IMR-90 (cell line): ENCODE measurements at regions not wholly inside any gene's neighbourhood (a gene's known extent, or its start where the extent isn't known, plus 50 kb on each side); places are given as distances from the start of the nearest gene placed in this dataset.
A peak's percentile ranks its signal among the peaks of the same experiment; 100 is the strongest.

ENCODE experiments used
- ATAC-seq: fragments of 200-7000 bp; cut with Tn5 transposase; 2 replicates; pipeline ENCODE4 v1.9.1; 2020; ENCODE audit warnings: low read depth, mild to moderate bottlenecking, moderate library complexity
- BruUV-seq: library from RNA; stranded (reverse); fragments of 400-500 nt; replicated peaks from 2 replicates; lab custom pipeline; 2021; lab: Mats Ljungman, UMichigan
- CTCF ChIA-PET: fragments of 300-600 bp; formaldehyde crosslinking; extraction: SDS; loops from one replicate; lab custom pipeline; 2021; ENCODE audit warnings: antibody characterized with exemption; lab: Yijun Ruan, JAX
- POLR2A ChIA-PET: fragments of 300-600 bp; sonication (Branson Sonifier 250); formaldehyde crosslinking; loops from one replicate; lab custom pipeline; 2022; ENCODE audit warnings: antibody characterized with exemption; ENCODE audit not compliant: unreplicated experiment; lab: Charles Lee
- DNase-seq: peaks from one replicate; pipeline ENCODE4 v3.0.0; 2013
- H2AFZ ChIP-seq: replicated peaks from 2 replicates; pipeline ENCODE3; 2013; ENCODE audit warnings: low read length, mild to moderate bottlenecking; ENCODE audit not compliant: poor library complexity
- H2AK5ac ChIP-seq: 2 replicates; pipeline ENCODE4 v1.6.1; 2013; ENCODE audit warnings: low read depth, low read length, inconsistent platforms
- H2AK9ac ChIP-seq: replicated peaks from 2 replicates; pipeline ENCODE3; 2013; ENCODE audit warnings: mild to moderate bottlenecking, low read depth, low read length, moderate library complexity; ENCODE audit not compliant: poor library complexity
- H2BK120ac ChIP-seq: 2 replicates; pipeline ENCODE4 v1.6.1; 2013; ENCODE audit warnings: low read depth, low read length, inconsistent platforms
- H2BK15ac ChIP-seq: 3 replicates; pipeline ENCODE4 v1.6.1; 2013; ENCODE audit warnings: low read depth, low read length, inconsistent platforms
- H2BK20ac ChIP-seq: 2 replicates; pipeline ENCODE4 v1.6.1; 2013; ENCODE audit warnings: low read depth, mild to moderate bottlenecking, inconsistent platforms, low read length, moderate library complexity
- H2BK5ac ChIP-seq: 2 replicates; pipeline ENCODE4 v1.6.1; 2013; ENCODE audit warnings: mild to moderate bottlenecking, low read depth, low read length, inconsistent platforms; ENCODE audit not compliant: poor library complexity, severe bottlenecking
- H3K14ac ChIP-seq: replicated peaks from 2 replicates; pipeline ENCODE4 v1.6.1; 2013; ENCODE audit warnings: low read depth, low read length, inconsistent platforms
- H3K18ac ChIP-seq: 2 replicates; pipeline ENCODE4 v1.6.1; 2013; ENCODE audit warnings: low read depth, low read length, control low read depth
- H3K23ac ChIP-seq: 2 replicates; pipeline ENCODE4 v1.6.1; 2013; ENCODE audit warnings: low read depth, low read length, inconsistent platforms
- H3K27ac ChIP-seq: 2 replicates; pipeline ENCODE4 v1.5.1; 2013; ENCODE audit warnings: mild to moderate bottlenecking, control low read depth, low read length; ENCODE audit not compliant: insufficient read depth
- H3K27me3 ChIP-seq: 2 replicates; pipeline ENCODE4 v1.6.1; 2013; ENCODE audit warnings: low read length; ENCODE audit not compliant: control insufficient read depth, insufficient read depth
- H3K36me3 ChIP-seq: 2 replicates; pipeline ENCODE4 v1.6.1; 2013; ENCODE audit warnings: low read length, mixed read lengths; ENCODE audit not compliant: control insufficient read depth, insufficient read depth
- H3K4ac ChIP-seq: 2 replicates; pipeline ENCODE4 v1.6.1; 2013; ENCODE audit warnings: low read depth, low read length, inconsistent platforms
- H3K4me1 ChIP-seq: 2 replicates; pipeline ENCODE4 v1.6.1; 2013; ENCODE audit warnings: low read length, mixed read lengths; ENCODE audit not compliant: control insufficient read depth, insufficient read depth
- H3K4me2 ChIP-seq: 2 replicates; pipeline ENCODE4 v1.6.1; 2013; ENCODE audit warnings: low read depth, mild to moderate bottlenecking, control low read depth, low read length, moderate library complexity
- H3K4me3 ChIP-seq: 2 replicates; pipeline ENCODE4 v1.5.1; 2013; ENCODE audit warnings: low read depth, mild to moderate bottlenecking, control low read depth, low read length, moderate library complexity; ENCODE audit not compliant: insufficient read depth
- H3K56ac ChIP-seq: 2 replicates; pipeline ENCODE4 v1.6.1; 2013; ENCODE audit warnings: low read length, inconsistent platforms; ENCODE audit not compliant: insufficient read depth; ENCODE audit errors: extremely low read depth
- H3K79me1 ChIP-seq, 2 experiments: 2 replicates each; pipeline ENCODE4 v1.6.1; 2013; ENCODE audit warnings: low read length in 2 of 2, inconsistent platforms in 1 of 2, low read depth in 1 of 2
- H3K9ac ChIP-seq: 2 replicates; pipeline ENCODE4 v1.6.1; 2013; ENCODE audit warnings: low read depth, low read length, control low read depth
- H3K9me1 ChIP-seq: 2 replicates; pipeline ENCODE4 v1.6.1; 2013; ENCODE audit warnings: low read length, inconsistent platforms; ENCODE audit not compliant: insufficient read depth
- H3K9me3 ChIP-seq: 2 replicates; pipeline ENCODE4 v1.6.1; 2013; ENCODE audit warnings: low read length; ENCODE audit not compliant: control insufficient read depth, insufficient read depth
- H4K20me1 ChIP-seq: 2 replicates; pipeline ENCODE4 v1.6.1; 2013; ENCODE audit warnings: low read length, inconsistent platforms; ENCODE audit not compliant: insufficient read depth
- H4K5ac ChIP-seq: 2 replicates; pipeline ENCODE4 v1.6.1; 2013; ENCODE audit warnings: mild to moderate bottlenecking, low read depth, low read length, control low read depth
- H4K8ac ChIP-seq, 2 experiments: 2 replicates each; pipeline ENCODE4 v1.6.1; 2013; ENCODE audit warnings: low read depth in 2 of 2, low read length in 2 of 2, control low read depth in 1 of 2, inconsistent platforms in 1 of 2
- H4K91ac ChIP-seq: 2 replicates; pipeline ENCODE4 v1.6.1; 2013; ENCODE audit warnings: low read depth, low read length, inconsistent platforms; ENCODE audit not compliant: insufficient read depth
- BHLHE40 ChIP-seq: fragments of 150-350 bp; IDR thresholded peaks from 2 replicates; pipeline ENCODE4 v1.6.1; 2016; ENCODE audit warnings: mild to moderate bottlenecking, low read depth, low read length
- CEBPB ChIP-seq: IDR thresholded peaks from 2 replicates; pipeline ENCODE4 v1.6.1; 2012; ENCODE audit warnings: low read depth, low read length, improper control_type of control experiment
- CHD1 ChIP-seq: IDR thresholded peaks from 2 replicates; pipeline ENCODE4 v1.6.1; 2012; ENCODE audit warnings: low read depth, low read length, improper control_type of control experiment
- FOS ChIP-seq: fragments of 150-350 bp; IDR thresholded peaks from 2 replicates; pipeline ENCODE4 v1.6.1; 2016; ENCODE audit warnings: low read depth, low read length
- MAFK ChIP-seq: IDR thresholded peaks from 2 replicates; pipeline ENCODE4 v1.6.1; 2012; ENCODE audit warnings: low read depth, low read length, improper control_type of control experiment
- MAZ ChIP-seq: IDR thresholded peaks from 2 replicates; pipeline ENCODE4 v1.6.1; 2012; ENCODE audit warnings: low read depth, mild to moderate bottlenecking, low read length, improper control_type of control experiment, moderate library complexity, borderline replicate concordance
- MXI1 ChIP-seq: IDR thresholded peaks from 2 replicates; pipeline ENCODE4 v1.6.1; 2012; ENCODE audit warnings: low read depth, mild to moderate bottlenecking, low read length, moderate library complexity, borderline replicate concordance
- NFE2L2 ChIP-seq: fragments of 150-350 bp; IDR thresholded peaks from 2 replicates; pipeline ENCODE4 v1.6.1; 2016; ENCODE audit warnings: low read depth, mild to moderate bottlenecking, low read length
- POLR2A ChIP-seq: IDR thresholded peaks from 2 replicates; pipeline ENCODE4 v1.6.1; 2012; ENCODE audit warnings: mild to moderate bottlenecking, low read depth, low read length
- RAD21 ChIP-seq: IDR thresholded peaks from 2 replicates; pipeline ENCODE4 v1.6.1; 2012; ENCODE audit warnings: low read length, improper control_type of control experiment
- RCOR1 ChIP-seq: IDR thresholded peaks from 2 replicates; pipeline ENCODE4 v1.6.1; 2012; ENCODE audit warnings: mild to moderate bottlenecking, low read length, improper control_type of control experiment; ENCODE audit not compliant: insufficient replicate concordance
- RFX5 ChIP-seq: IDR thresholded peaks from 2 replicates; pipeline ENCODE4 v1.8.0; 2012; ENCODE audit warnings: low read depth, mild to moderate bottlenecking, low read length, moderate library complexity
- SMC3 ChIP-seq: fragments of 150-350 bp; IDR thresholded peaks from 2 replicates; pipeline ENCODE4 v1.6.1; 2016; ENCODE audit warnings: low read depth, mild to moderate bottlenecking, antibody characterized with exemption, low read length, moderate library complexity
- WGBS, 2 experiments: methylation state at CpG; one replicate each; pipeline versions ENCODE4 v1.1.5 to v1.1.7; 2013; ENCODE audit warnings: missing lambda C conversion rate in 2 of 2; ENCODE audit not compliant: insufficient read length in 1 of 2; ENCODE audit errors: extremely low coverage in 2 of 2; 5-methylcytosine and 5-hydroxymethylcytosine counted together
- dilution Hi-C: fragments of 300-500 bp; cut with HindIII; formaldehyde crosslinking; loops from one replicate; pipeline ENCODE4 v1.14.3; 2018; ENCODE audit warnings: low sequenced_read_pairs; ENCODE audit not compliant: unreplicated experiment
- in situ Hi-C: fragments of 300-500 bp; cut with MboI; formaldehyde crosslinking; loops from 3 replicates; pipeline ENCODE4 v1.14.3; 2019; ENCODE audit warnings: low sequenced_read_pairs, inconsistent platforms, mixed read lengths
- intact Hi-C: fragments of 100-400 bp; cut with micrococcal nuclease; formaldehyde crosslinking; loops from 2 replicates; pipeline ENCODE4 v1.10.0; 2022
- TF ChIP-seq, protein P1 (sequence below): conservative IDR thresholded peaks from 2 replicates; pipeline ENCODE4 v1.5.1; 2012; ENCODE audit warnings: mild to moderate bottlenecking, low read depth, low read length, improper control_type of control experiment
- TF ChIP-seq, protein P2 (sequence below): fragments of 150-350 bp; IDR thresholded peaks from 2 replicates; pipeline ENCODE4 v1.6.1; 2017; ENCODE audit warnings: mild to moderate bottlenecking, antibody characterized with exemption, low read length, low read depth
- TF ChIP-seq, protein P3 (sequence below): fragments of 150-350 bp; IDR thresholded peaks from 2 replicates; pipeline ENCODE4 v1.6.1; 2016; ENCODE audit warnings: low read depth, mild to moderate bottlenecking, low read length, moderate library complexity, borderline replicate concordance

DNA sequence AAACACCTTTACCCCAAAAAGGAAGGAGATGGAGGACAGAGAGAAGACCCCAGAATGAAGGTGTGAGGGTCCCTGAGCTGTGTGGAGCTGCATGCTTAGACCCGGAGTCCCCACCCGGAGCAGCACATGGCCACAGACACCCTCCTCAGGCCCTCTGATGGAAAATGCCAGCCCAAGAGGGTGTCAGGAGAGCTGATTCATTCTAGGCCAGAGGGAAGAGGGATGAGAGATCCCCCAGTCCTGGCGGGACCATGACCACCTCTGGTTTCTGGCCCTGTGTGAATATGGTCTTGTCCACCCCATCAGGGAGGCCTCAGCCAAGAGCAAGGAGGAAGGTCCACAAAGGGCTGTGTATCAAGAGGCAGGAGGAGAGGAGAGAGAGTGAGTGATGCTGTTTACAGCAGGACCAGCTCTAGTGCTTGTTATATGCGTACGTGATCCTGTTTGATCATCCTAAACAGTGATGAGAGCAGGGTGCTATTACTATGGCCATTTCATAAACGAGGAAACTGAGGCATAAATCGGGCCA is 186.6 kb upstream of the HAAO start:
- H3K79me1 ChIP-seq = no peaks in the 10 kb centered on the region
- H2AK5ac ChIP-seq = peak overlapping the region; percentile 63; the same call in 1 of the 2 replicates
- no peak overlapping the region for H2BK15ac ChIP-seq
- WGBS, 2 experiments = 90% methylated on average over 6 of the region's 7 CpGs; no CpG with 5 or more reads in 1 of the 2 experiments
- H3K4me2 ChIP-seq = no peak overlapping the region
- H2AK9ac ChIP-seq = peak overlapping the region; percentile 15
- no peaks in the 10 kb centered on the region for H3K9me1 ChIP-seq
- H3K27ac ChIP-seq = no peak overlapping the region
- dilution Hi-C loops (no loop called here), intact Hi-C loops (loop anchor here (5.0 to 10.0 kb wide), 2 partner anchors 38 to 506 kb away; no protein-coding TSS in a partner anchor), in situ Hi-C loops (loop anchor here (10.0 kb wide), 1 partner anchor 246 kb away; the partner anchor contains the start of gene ZFP36L2)
- H4K8ac ChIP-seq = no peak overlapping the region
- peak overlapping the region; percentile 23; the same call in 1 of the 2 replicates for H4K91ac ChIP-seq
- H3K14ac ChIP-seq = peak overlapping the region; percentile 14; the same call in 1 of the 2 replicates
- peak overlapping the region; percentile 41 for H3K4ac ChIP-seq
- no peaks in the 10 kb centered on the region for H4K20me1 ChIP-seq
- H3K27me3 ChIP-seq = no peaks in the 10 kb centered on the region
- H3K4me1 ChIP-seq = peaks cover 14% of the 10 kb centered on the region
- no peak overlapping the region for H3K9ac ChIP-seq
- H2BK20ac ChIP-seq = peak overlapping the region; percentile 61; the same call in 1 of the 2 replicates
- H3K18ac ChIP-seq = no peak overlapping the region
- no peak for DNase-seq
- H3K9me3 ChIP-seq = no peaks in the 10 kb centered on the region
- peak overlapping the region; percentile 69 for H2AFZ ChIP-seq
- no peak overlapping the region for H4K5ac ChIP-seq
- ChIA-PET POLR2A (interaction anchor here (0.5 kb wide), 1 partner anchor 53 kb away, joined by 3 read pairs; no protein-coding TSS in a partner anchor), CTCF (interaction anchor here (0.6 kb wide), 1 partner anchor 408 kb away, joined by 3 read pairs; no protein-coding TSS in a partner anchor)
- no peaks in the 10 kb centered on the region for H3K36me3 ChIP-seq
- no peak overlapping the region for H3K56ac ChIP-seq
- peak overlapping the region; percentile 5 for H3K23ac ChIP-seq
- ATAC-seq = no peak
- H3K4me3 ChIP-seq = no peak overlapping the region
- TF ChIP-seq, protein P1, sequence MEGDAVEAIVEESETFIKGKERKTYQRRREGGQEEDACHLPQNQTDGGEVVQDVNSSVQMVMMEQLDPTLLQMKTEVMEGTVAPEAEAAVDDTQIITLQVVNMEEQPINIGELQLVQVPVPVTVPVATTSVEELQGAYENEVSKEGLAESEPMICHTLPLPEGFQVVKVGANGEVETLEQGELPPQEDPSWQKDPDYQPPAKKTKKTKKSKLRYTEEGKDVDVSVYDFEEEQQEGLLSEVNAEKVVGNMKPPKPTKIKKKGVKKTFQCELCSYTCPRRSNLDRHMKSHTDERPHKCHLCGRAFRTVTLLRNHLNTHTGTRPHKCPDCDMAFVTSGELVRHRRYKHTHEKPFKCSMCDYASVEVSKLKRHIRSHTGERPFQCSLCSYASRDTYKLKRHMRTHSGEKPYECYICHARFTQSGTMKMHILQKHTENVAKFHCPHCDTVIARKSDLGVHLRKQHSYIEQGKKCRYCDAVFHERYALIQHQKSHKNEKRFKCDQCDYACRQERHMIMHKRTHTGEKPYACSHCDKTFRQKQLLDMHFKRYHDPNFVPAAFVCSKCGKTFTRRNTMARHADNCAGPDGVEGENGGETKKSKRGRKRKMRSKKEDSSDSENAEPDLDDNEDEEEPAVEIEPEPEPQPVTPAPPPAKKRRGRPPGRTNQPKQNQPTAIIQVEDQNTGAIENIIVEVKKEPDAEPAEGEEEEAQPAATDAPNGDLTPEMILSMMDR = no peak
- TF ChIP-seq RCOR1 (no peak), MXI1 (no peak), POLR2A (no peak), MAZ (no peak), FOS (no peak), CHD1 (no peak), RAD21 (no peak), SMC3 (no peak), MAFK (no peak), NFE2L2 (no peak), CEBPB (no peak), RFX5 (no peak), BHLHE40 (no peak)
- TF ChIP-seq, protein P2, sequence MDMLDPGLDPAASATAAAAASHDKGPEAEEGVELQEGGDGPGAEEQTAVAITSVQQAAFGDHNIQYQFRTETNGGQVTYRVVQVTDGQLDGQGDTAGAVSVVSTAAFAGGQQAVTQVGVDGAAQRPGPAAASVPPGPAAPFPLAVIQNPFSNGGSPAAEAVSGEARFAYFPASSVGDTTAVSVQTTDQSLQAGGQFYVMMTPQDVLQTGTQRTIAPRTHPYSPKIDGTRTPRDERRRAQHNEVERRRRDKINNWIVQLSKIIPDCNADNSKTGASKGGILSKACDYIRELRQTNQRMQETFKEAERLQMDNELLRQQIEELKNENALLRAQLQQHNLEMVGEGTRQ = no peak
- TF ChIP-seq, protein P3, sequence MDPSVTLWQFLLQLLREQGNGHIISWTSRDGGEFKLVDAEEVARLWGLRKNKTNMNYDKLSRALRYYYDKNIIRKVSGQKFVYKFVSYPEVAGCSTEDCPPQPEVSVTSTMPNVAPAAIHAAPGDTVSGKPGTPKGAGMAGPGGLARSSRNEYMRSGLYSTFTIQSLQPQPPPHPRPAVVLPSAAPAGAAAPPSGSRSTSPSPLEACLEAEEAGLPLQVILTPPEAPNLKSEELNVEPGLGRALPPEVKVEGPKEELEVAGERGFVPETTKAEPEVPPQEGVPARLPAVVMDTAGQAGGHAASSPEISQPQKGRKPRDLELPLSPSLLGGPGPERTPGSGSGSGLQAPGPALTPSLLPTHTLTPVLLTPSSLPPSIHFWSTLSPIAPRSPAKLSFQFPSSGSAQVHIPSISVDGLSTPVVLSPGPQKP = no peak
- H2BK120ac ChIP-seq = peak overlapping the region; percentile 64
- no peak overlapping the region for H2BK5ac ChIP-seq
- no TSS peak for BruUV-seq
